Endodermal cell (in vitro differentiated cells): ENCODE measurements at regions not wholly inside any gene's neighbourhood (a gene's known extent, or its start where the extent isn't known, plus 50 kb on each side); places are given as distances from the start of the nearest gene placed in this dataset.

Experiments used
- DNase-seq: peaks from one replicate; pipeline ENCODE4 v3.0.0-alpha.2; 2017
- H3K27ac ChIP-seq: 2 replicates; pipeline ENCODE4 v1.5.1; 2013; ENCODE audit warnings: mild to moderate bottlenecking, low read depth, low read length, moderate library complexity
- H3K27me3 ChIP-seq: 2 replicates; pipeline ENCODE4 v1.6.1; 2013; ENCODE audit warnings: mild to moderate bottlenecking, low read length, moderate library complexity; ENCODE audit not compliant: insufficient read depth, control insufficient read depth, poor library complexity, severe bottlenecking
- H3K36me3 ChIP-seq: 2 replicates; pipeline ENCODE4 v1.7.0; 2013; ENCODE audit warnings: mild to moderate bottlenecking, low read length, moderate library complexity; ENCODE audit not compliant: control insufficient read depth, insufficient read depth
- H3K4me1 ChIP-seq: one replicate; pipeline ENCODE4 v1.7.0; 2013; ENCODE audit warnings: low read length; ENCODE audit not compliant: control insufficient read depth, insufficient read depth
- H3K4me3 ChIP-seq: 2 replicates; pipeline ENCODE4 v1.5.1; 2013; ENCODE audit warnings: mild to moderate bottlenecking, low read length, moderate library complexity
- H3K9ac ChIP-seq: 2 replicates; pipeline ENCODE4 v1.6.1; 2013; ENCODE audit warnings: mild to moderate bottlenecking, low read length, moderate library complexity; ENCODE audit not compliant: poor library complexity, severe bottlenecking; ENCODE audit errors: extremely low read depth
- H3K9me3 ChIP-seq: 2 replicates; pipeline ENCODE4 v1.6.1; 2013; ENCODE audit warnings: mild to moderate bottlenecking, low read length, moderate library complexity; ENCODE audit not compliant: control insufficient read depth
- H3K27ac Mint-ChIP-seq: 2 replicates; pipeline ENCODE4 v1.8.0; 2020; ENCODE audit warnings: mixed read lengths
- H3K27me3 Mint-ChIP-seq: 2 replicates; pipeline ENCODE4 v1.8.0; 2021; ENCODE audit warnings: mild to moderate bottlenecking, mixed read lengths; ENCODE audit not compliant: insufficient read depth
- H3K36me3 Mint-ChIP-seq: 2 replicates; pipeline ENCODE4 v1.8.0; 2020; ENCODE audit warnings: low read depth, mixed read lengths
- H3K4me1 Mint-ChIP-seq: 2 replicates; pipeline ENCODE4 v1.8.0; 2020; ENCODE audit warnings: mixed read lengths
- H3K4me3 Mint-ChIP-seq: 2 replicates; pipeline ENCODE4 v1.8.0; 2020; ENCODE audit warnings: mild to moderate bottlenecking, moderate library complexity, mixed read lengths
- H3K9me3 Mint-ChIP-seq: 2 replicates; pipeline ENCODE4 v1.8.0; 2020; ENCODE audit warnings: mild to moderate bottlenecking, mixed read lengths
- CTCF ChIP-seq: fragments of 200-600 bp; sonication (generic); conservative IDR thresholded peaks from 2 replicates; pipeline ENCODE4 v1.5.0; 2021; ENCODE audit warnings: antibody characterized with exemption, mild to moderate bottlenecking
- WGBS, 2 experiments: methylation state at CpG; one replicate each; pipeline versions ENCODE4 v1.1.5 to v1.1.7; 2013; ENCODE audit warnings: missing lambda C conversion rate in 2 of 2, mixed read lengths in 1 of 2; ENCODE audit not compliant: insufficient coverage in 1 of 2, insufficient read length in 1 of 2; 5-methylcytosine and 5-hydroxymethylcytosine counted together

DNA sequence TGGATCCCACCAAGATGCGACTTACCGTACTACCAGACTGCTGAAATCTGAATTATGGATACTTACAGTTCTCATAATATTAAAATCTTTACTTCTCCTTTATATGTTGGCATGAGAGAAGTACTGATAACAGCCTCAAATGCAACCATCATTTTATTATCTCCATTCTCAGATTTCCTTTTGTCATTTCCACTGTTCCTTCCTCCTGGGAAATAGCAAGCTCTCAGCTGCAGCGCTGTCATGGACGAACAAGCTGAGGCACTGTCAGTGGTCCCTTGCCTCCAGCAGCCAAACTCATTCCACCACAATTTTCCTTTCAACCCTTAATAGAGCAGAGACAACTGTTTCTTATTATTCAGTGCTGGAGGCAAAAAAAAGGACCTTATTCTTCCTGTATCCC, 478.4 kb downstream of the ARL4A start:
- Histone ChIP-seq H3K4me3 (no peak overlapping the region), H3K27me3 (no peaks in the 10 kb centered on the region), H3K9ac (no peak overlapping the region), H3K36me3 (no peaks in the 10 kb centered on the region), H3K4me1 (no peaks in the 10 kb centered on the region), H3K27ac (no peak overlapping the region), H3K9me3 (peaks cover 11% of the 10 kb centered on the region)
- no peaks in the 10 kb centered on the region for H3K27me3 Mint-ChIP-seq
- peaks cover 4% of the 10 kb centered on the region for H3K9me3 Mint-ChIP-seq
- no peak overlapping the region for H3K27ac Mint-ChIP-seq
- no peaks in the 10 kb centered on the region for H3K36me3 Mint-ChIP-seq
- no peak for TF ChIP-seq CTCF
- no peak for DNase-seq
- H3K4me3 Mint-ChIP-seq, result no peak overlapping the region
- WGBS, 2 experiments, result 91 to 100% methylated on average over 4 of the region's 4 CpGs
- peaks cover 7% of the 10 kb centered on the region for H3K4me1 Mint-ChIP-seq

DNA sequence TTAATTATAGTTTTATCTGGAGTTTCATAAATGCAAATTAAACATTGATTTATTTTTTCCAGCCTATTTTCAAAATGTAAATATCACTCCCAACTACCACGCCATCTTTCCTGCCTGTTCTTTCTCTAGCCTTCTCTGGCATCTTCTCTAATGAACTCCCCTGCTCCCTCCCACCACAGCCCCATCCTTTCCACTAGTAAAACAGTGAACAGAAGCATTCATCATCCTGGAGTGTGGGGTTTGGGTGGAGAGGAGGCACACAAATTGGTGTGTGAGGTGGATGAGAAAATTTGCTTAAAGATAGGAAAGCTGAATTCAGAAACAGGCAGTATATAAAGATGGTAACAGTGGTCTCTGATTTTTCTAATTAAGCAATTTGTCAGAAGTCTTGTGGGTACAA, 479.4 kb downstream of the ARL4A start:
- peaks cover 4% of the 10 kb centered on the region for H3K9me3 Mint-ChIP-seq
- Histone ChIP-seq H3K27ac (no peak overlapping the region), H3K9me3 (peaks cover 11% of the 10 kb centered on the region), H3K27me3 (no peaks in the 10 kb centered on the region), H3K9ac (no peak overlapping the region), H3K4me3 (no peak overlapping the region), H3K4me1 (no peaks in the 10 kb centered on the region), H3K36me3 (no peaks in the 10 kb centered on the region)
- 83 to 100% methylated on average over 1 of the region's 1 CpG for WGBS, 2 experiments
- no peak overlapping the region for H3K4me3 Mint-ChIP-seq
- H3K4me1 Mint-ChIP-seq, result peaks cover 4% of the 10 kb centered on the region
- no peak for TF ChIP-seq CTCF
- H3K27me3 Mint-ChIP-seq, result no peaks in the 10 kb centered on the region
- H3K27ac Mint-ChIP-seq, result no peak overlapping the region
- no peaks in the 10 kb centered on the region for H3K36me3 Mint-ChIP-seq
- DNase-seq, result no peak

DNA sequence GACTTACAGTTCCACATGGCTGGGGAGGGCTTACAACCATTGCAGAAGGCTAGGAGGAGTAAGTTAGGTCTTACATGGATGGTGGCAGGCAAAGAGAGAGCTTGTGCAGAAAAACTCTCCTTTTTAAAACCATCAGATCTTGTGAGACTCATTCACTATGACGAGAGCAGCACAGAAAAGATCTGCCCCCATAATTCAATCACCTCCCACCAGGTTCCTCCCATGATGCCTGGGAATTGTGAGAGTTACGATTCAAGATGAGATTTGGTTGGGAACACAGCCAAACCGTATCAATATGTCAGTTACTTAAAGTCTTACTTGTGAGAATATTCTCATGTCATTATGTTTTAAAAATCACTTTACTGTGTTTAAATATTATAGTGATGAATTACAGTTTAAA, 481.9 kb downstream of the ARL4A start:
- Histone ChIP-seq H3K4me1 (no peaks in the 10 kb centered on the region), H3K27me3 (no peaks in the 10 kb centered on the region), H3K9me3 (peaks cover 11% of the 10 kb centered on the region), H3K36me3 (no peaks in the 10 kb centered on the region), H3K4me3 (no peak overlapping the region), H3K9ac (no peak overlapping the region), H3K27ac (no peak overlapping the region)
- Mint-ChIP-seq H3K9me3 (peaks cover 4% of the 10 kb centered on the region), H3K4me3 (no peak overlapping the region), H3K27ac (no peak overlapping the region), H3K4me1 (peaks cover 4% of the 10 kb centered on the region), H3K27me3 (no peaks in the 10 kb centered on the region), H3K36me3 (no peaks in the 10 kb centered on the region)
- WGBS, 2 experiments, result 96% methylated on average over 3 of the region's 3 CpGs; no CpG with 5 or more reads in 1 of the 2 experiments
- no peak for TF ChIP-seq CTCF
- no peak for DNase-seq
